GM18868 (cell line): ENCODE measurements at regions not wholly inside any gene's neighbourhood (a gene's known extent, or its start where the extent isn't known, plus 50 kb on each side); places are given as distances from the start of the nearest gene placed in this dataset.
"Not testable (repeated sequence)": the region's sequence is repeated elsewhere in the genome, so short reads cannot be mapped to it uniquely, and the experiment has no call there.

Source experiments
- ATAC-seq: cut with Tn5 transposase; IDR thresholded peaks from one replicate; pipeline ENCODE4 v1.9.1; 2021; ENCODE audit warnings: mild to moderate bottlenecking, moderate library complexity; ENCODE audit not compliant: unreplicated experiment

DNA sequence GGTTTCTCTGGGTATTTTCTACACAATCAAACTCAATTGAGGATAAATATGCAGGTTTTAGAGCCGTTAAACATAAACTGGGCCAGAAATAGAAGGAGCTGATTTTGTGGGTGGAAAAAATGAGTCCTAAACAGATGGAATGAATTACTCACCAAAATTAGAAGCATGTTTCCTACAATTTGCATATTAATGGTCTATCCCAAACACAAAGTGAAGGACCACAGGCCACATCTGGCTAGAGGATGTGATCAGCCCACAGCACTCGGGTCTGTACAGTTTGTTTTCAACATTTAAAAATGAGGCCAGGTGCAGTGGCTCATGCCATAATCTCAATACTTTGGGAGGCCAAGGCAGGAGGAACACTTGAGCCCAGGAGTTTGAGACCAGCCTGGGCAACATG lies 296.3 kb downstream of the PREX1 start:
- ATAC-seq = no peak

DNA sequence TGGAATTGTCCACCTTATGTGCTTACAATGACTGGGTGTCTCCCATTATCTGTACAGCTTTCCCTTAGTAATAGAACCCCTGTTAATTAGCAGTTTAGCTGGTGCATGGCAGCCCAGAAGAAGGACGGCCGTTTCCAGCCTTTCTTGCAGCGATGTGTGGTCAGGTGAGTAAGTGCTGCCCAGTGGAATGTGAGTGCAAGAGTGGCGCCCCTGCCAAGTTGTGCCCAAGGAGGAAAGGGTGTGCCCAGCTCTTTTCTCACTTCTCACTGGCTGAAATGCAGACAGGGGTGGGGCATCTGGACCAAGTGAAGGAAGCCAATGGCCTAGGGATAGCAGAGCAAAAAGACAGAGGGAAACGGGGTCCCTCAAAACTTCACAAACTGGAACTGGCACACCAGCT lies 296.8 kb downstream of the PREX1 start:
- no peak for ATAC-seq

GRCh38 chr20:48528346-48528745 lies 299.5 kb downstream of the PREX1 start:
- ATAC-seq = no peak

GRCh38 chr20:48527771-48528170 lies 300.0 kb downstream of the PREX1 start:
- ATAC-seq = no peak

GRCh38 chr20:48526936-48527335 lies 300.9 kb downstream of the PREX1 start:
- ATAC-seq = no peak

GRCh38 chr20:48525400-48525799 lies 302.4 kb downstream of the PREX1 start:
- ATAC-seq = no peak

DNA sequence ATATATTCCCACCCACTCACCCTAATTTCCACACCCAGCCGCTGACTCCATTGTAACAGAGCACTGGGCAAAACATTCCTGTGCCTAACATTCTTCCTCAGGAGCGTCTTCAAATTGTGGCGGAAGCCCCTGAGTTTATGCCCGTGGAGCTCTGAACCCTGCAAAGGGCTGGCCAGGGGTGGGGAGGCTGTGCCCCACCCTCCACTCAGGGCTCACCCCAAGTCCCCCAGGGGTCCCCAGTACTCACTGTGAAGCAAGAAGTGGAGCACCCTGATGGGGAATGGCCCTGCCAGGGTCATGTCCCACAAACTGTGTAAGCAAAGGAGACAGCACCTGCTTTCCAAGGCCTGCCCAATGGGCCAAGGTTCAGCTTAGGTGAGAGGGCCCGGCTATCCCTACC lies 303.2 kb downstream of the PREX1 start:
- no peak for ATAC-seq

DNA sequence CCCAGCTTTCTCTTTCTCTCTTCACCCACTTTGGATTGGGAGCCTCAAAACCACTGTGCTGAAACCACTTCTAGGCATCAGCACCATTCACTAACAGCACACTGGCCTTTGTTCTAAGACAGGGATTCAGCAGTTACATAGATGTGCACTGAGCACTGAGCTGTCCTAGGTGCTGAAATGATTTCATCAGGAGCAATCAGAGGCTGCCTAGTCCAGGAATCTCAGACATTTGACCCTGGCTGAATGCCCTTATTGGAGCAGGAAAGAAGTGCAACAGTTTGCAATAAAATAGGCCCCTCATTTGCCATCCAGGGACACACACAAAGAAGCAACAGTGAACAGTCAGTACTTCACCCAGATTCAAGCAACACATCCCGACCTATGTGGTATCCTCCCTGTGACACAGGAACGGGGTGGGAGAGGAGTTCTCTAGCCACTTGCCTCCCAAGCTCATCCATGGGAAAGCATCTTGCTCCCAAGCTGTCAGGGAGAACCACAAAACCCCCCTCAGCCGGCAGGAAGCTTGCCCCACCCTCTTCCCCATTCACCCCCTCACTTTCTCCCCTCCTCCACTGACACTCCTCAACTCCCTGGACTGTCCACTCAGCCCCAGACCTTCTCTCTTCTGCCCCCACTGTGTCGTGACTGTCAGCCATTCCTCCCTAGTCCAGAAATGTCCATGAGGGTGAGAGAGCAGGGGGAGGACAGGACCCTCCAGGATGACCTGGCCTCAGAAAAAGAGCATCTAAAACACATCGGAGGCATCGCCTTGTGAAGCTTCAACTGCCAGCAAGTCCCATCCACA lies 304.4 kb downstream of the PREX1 start:
- ATAC-seq = no peak

GRCh38 chr20:48521121-48521520 lies 306.7 kb downstream of the PREX1 start:
- no peak for ATAC-seq

- not testable (repeated sequence) for ATAC-seq
These were observed 311.6 kb downstream of the PREX1 start for GRCh38 chr20:48516196-48516595.

DNA sequence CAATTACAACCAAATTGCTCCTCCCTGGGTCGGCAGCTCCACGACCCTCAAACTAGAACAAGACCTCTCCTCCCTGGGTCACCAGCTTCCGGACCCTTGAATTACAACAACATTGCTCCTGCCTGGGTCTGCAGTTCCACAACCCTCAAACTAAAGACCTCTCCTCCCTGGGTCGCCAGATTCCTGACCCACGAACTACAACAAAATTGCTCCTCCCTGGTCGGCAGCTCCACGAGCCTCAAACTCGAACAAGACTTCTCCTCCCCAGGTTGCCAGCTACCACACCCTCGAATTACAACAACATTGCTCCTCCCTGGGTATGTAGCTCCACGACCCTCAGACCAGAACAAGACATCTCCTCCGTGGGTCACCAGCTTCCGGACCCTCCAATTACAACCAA lies 313.2 kb downstream of the PREX1 start:
- ATAC-seq = not testable (repeated sequence)

DNA sequence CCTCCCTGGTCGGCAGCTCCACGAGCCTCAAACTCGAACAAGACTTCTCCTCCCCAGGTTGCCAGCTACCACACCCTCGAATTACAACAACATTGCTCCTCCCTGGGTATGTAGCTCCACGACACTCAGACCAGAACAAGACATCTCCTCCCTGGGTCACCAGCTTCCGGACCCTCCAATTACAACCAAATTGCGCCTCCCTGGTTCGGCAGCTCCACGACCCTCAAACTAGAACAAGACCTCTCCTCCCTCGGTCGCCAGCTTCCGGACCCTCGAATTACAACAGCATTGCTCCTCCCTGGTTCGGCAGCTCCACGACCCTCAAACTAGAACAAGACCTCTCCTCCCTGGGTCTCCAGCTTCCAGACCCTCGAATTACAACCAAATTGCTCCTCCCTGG lies 315.3 kb downstream of the PREX1 start:
- ATAC-seq = not testable (repeated sequence)

- not testable (repeated sequence) for ATAC-seq
These were observed 322.7 kb downstream of the PREX1 start for GRCh38 chr20:48505066-48505465.

DNA sequence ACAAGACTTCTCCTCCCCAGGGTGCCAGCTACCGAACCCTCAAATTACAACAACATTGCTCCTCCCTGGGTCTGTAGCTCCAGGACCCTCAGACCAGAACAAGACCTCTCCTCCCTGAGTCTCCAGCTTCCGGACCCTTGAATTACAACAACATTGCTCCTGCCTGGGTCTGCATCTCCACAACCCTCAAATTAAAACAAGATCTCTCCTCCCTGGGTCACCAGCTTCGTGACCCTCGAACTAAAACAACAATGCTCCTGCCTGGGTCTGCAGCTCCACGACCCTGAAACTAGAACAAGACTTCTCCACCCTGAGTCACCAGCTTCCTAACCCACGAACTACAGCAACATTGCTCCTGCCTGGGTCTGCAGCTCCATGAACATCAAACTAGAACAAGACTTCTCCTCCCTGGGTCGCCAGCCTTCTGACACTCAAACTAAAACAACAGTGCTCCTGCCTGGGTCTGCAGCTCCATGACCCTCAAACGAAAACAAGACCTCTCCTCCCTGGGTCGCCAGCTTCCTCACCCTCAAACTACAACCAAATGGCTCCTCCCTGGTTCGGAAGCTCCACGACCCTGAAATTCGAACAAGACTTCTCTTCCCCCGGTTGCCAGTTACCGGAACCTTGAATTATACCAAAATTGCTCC lies 324.5 kb downstream of the PREX1 start:
- ATAC-seq = no peak

DNA sequence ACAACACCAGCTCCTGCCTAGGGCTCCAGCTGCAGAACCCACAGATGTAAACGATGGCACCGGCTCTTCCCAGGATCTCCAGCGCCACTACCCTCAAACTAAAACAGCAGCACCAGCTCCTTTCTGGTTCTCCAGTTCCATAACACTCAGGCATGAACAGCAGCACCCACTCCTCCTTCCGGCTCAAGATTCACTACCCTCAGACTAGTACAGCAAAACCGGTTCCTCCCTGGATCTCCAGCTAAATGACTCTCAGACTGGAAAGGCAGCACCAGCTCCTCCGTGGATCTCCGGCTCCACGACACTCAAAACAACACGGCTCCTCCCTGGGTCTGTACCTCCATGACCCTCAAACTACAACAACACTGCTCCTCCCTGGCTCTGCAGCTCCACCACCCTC lies 325.0 kb downstream of the PREX1 start:
- no peak for ATAC-seq

DNA sequence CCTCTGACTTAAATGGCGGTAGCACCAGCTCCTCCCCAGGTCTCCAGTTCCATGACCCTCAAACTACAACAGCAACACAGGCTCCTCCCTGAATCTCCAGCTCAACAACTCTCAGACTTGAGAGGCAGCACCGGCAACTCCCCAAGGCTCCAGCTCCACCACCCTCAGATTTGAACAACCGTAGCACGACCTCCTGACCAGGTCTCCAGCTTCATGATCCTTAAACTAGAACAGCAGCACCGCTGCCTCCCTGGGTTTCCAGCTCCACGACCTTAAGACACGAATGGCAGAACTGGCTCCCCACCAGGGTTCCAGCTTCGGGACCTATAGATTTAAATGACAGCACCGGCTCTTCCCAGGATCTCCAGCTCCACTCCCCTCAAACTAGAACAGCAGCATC lies 325.8 kb downstream of the PREX1 start:
- ATAC-seq = no peak

GRCh38 chr20:48500900-48501299 lies 326.9 kb downstream of the PREX1 start:
- not testable (repeated sequence) for ATAC-seq

DNA sequence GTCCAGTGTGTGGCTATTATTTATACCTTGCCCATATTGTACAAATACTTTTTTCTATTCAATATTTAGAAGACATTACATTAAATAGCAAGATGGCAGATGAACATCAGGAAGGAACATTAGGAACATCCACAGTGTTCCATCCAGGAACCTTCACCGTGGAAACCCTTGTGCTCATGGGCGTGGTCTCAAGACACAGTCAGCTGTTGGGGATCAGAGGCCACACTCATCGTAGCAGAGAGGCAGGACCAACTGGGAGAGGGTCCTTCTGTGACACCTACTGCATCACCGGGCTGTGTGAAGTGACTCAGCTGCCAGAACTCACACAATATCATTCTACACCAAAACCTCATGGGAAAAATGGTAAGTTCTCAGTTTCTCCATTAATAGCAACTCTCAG lies 328.9 kb downstream of the PREX1 start:
- ATAC-seq = not testable (repeated sequence)

DNA sequence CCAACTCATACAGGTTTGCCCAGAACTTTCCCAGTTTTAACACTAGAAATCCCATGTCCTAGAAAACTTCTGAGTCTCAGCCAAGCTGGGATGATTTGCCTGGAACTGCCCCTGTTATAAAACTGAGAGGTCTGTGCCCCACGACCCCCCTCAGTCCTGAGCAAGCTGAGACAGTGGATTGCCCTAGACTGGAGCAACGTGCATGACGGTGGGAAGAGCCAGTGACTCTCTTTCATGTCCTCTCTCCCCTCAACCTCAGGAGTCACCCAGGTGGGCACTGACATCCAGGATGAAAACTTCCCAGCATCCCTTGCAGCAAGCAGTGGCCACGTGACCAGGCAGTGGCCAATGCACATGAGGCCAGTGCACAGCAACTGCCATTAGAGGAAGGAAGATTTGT lies 329.7 kb downstream of the PREX1 start:
- ATAC-seq = not testable (repeated sequence)

DNA sequence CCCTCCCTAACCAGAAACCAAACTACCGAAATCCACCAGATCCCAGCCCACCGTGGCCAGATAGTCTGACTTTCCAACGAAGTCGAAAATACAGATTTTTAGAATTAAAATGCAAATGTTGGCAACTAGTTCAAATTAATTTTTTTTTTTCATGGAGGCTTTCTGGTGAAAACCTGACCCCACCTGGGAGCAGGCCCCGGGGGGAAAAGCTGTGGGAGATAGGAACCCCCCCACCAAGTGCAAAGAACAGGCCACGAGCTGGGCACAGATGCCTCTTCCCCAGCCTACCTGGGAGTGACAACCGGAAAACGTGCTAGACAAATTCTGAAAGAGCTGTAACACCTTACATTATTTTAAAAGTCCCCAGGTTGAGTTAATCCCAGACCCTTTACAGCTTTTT lies 333.8 kb downstream of the PREX1 start:
- no peak for ATAC-seq

- not testable (repeated sequence) for ATAC-seq
These were observed 334.5 kb downstream of the PREX1 start for GRCh38 chr20:48493331-48493730.

- no peak for ATAC-seq
These were observed 335.1 kb downstream of the PREX1 start for GRCh38 chr20:48492715-48493070.
